Esophagus squamous epithelium (tissue), 4 donors: ENCODE measurements at regions not wholly inside any gene's neighbourhood (a gene's known extent, or its start where the extent isn't known, plus 50 kb on each side); places are given as distances from the start of the nearest gene placed in this dataset.

ENCODE experiments used
- CTCF ChIP-seq, 6 experiments: fragments of 450-650 bp in 4 of 6; fragments of 200-600 bp in 2 of 6; sonication (generic) in 2 of 6; IDR thresholded peaks; one replicate each; pipeline ENCODE4 v1.5.1; 2016 to 2019; ENCODE audit warnings: antibody characterized with exemption in 6 of 6, mild to moderate bottlenecking in 4 of 6, moderate library complexity in 4 of 6
- POLR2A ChIP-seq, 4 donors: fragments of 450-650 bp; IDR thresholded peaks; one replicate each; pipeline ENCODE4 v1.6.1; 2017; ENCODE audit warnings: antibody characterized with exemption in 4 of 4, mild to moderate bottlenecking in 4 of 4, moderate library complexity in 3 of 4

GRCh38 chr5:108654051-108654450, 93.6 kb upstream of the FER start:
- TF ChIP-seq CTCF (IDR thresholded peaks at IDR 0.05): no peak
- no peak for TF ChIP-seq POLR2A (IDR thresholded peaks at IDR 0.05)
